ENCODE measurements at regions not wholly inside any gene's neighbourhood (a gene's known extent, or its start where the extent isn't known, plus 50 kb on each side); places are given as distances from the start of the nearest gene placed in this dataset.

DNA sequence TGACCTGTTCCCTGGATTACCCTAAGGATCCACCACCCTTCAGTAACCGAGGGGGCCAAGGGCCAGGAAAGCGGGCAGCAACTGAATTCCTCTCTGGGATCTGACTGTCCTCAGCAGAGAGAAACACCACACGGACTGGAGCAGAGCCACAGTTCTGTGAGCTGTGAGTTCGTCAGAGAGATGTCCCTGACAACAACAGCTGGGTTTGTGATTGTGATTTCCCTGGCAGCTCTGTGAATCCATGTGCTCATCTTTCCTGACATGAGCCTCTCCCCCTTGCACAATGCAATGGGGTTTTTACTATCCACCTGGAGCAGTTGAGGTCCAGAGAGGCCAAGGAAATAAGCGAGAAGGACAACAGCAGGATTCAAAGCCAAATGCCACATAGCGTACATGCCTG is 69.4 kb upstream of the AMPD3 start:
- H3K27me3 ChIP-seq (ENCODE audit: insufficient read depth, low read length), result no peaks in the 10 kb centered on the region
- Mint-ChIP-seq H3K4me3 (no peak overlapping the region), H3K27ac (no peak overlapping the region), H3K4me1 (peaks cover 8 to 15% of the 10 kb centered on the region in 2 experiments), H3K27me3 (ENCODE audit: low read depth) (peaks cover 8% of the 10 kb centered on the region), H3K36me3 (ENCODE audit: insufficient read depth in 1 of 3, low read depth in 3 of 3) (peaks cover 0 to 5% (median 5%) of the 10 kb centered on the region in 3 experiments; a peak in 6 of 7 replicates), H3K9me3 (peaks cover 2 to 8% of the 10 kb centered on the region in 2 experiments; a peak in 4 of 5 replicates)
- no peak overlapping the region for H3T11ph ChIP-seq (ENCODE audit: low read length)
- H4K5ac ChIP-seq (ENCODE audit: insufficient read length, low read depth, low read length), result no peak overlapping the region
- H3K4me2 ChIP-seq (ENCODE audit: insufficient read depth, insufficient read length, low read length), result no peak overlapping the region
- H3K56ac ChIP-seq (ENCODE audit: insufficient read length, low read depth, low read length), result no peak overlapping the region
- no peak overlapping the region for H3K18ac ChIP-seq (ENCODE audit: insufficient read length, low read depth, low read length)
- H3K23me2 ChIP-seq (ENCODE audit: insufficient read length, low read depth, low read length, poor library complexity, severe bottlenecking), result no peaks in the 10 kb centered on the region
- no peak overlapping the region for H2BK20ac ChIP-seq (ENCODE audit: low read depth, low read length, poor library complexity, severe bottlenecking)
- no peak overlapping the region for H2BK120ac ChIP-seq (ENCODE audit: low read depth, low read length, poor library complexity, severe bottlenecking)
- no peaks in the 10 kb centered on the region; the same call in 1 of the 2 replicates for H3K4me1 ChIP-seq (ENCODE audit: insufficient read depth, low read length)
- no peaks in the 10 kb centered on the region for H4K20me1 ChIP-seq (ENCODE audit: control insufficient read depth, insufficient read depth, insufficient read length)
- no peaks in the 10 kb centered on the region for H3K79me1 ChIP-seq (ENCODE audit: insufficient read depth, low read depth, low read length, poor library complexity, severe bottlenecking)
- TF ChIP-seq CTCF (conservative IDR thresholded peaks at IDR 0.05), result no peak
- WGBS (ENCODE audit: extremely low coverage, insufficient read length, low lambda C conversion rate), result no CpG with 5 or more reads among the region's 6 CpGs
- H3K27ac ChIP-seq (ENCODE audit: insufficient read length, low read depth, low read length), result no peak overlapping the region
- no peak overlapping the region for H3K9ac ChIP-seq (ENCODE audit: extremely low read depth, insufficient read length, low read length)
- no peak overlapping the region for H3K23ac ChIP-seq (ENCODE audit: insufficient read length, low read depth, low read length)
- no peak overlapping the region for H2BK12ac ChIP-seq (ENCODE audit: insufficient read length, low read depth, low read length)
- H2AK5ac ChIP-seq (ENCODE audit: insufficient read length, low read length), result no peak overlapping the region
- H2BK5ac ChIP-seq (ENCODE audit: insufficient read length, low read length), result no peak overlapping the region
- no peak overlapping the region for H2AFZ ChIP-seq (ENCODE audit: low read length)
- no peak overlapping the region for H2BK15ac ChIP-seq (ENCODE audit: low read depth, low read length)
- H3K4ac ChIP-seq (ENCODE audit: low read depth, low read length), result no peak overlapping the region
- H3K9me3 ChIP-seq (ENCODE audit: control insufficient read depth, low read depth, low read length), result no peaks in the 10 kb centered on the region
- no peak overlapping the region for H3K14ac ChIP-seq (ENCODE audit: insufficient read depth, low read length)
- no peak overlapping the region for H4K91ac ChIP-seq (ENCODE audit: insufficient read length, low read depth, low read length)
- no peak overlapping the region for H4K8ac ChIP-seq (replicated peaks; ENCODE audit: insufficient read length, low read depth, low read length)
- DNase-seq, result no peak
- no peaks in the 10 kb centered on the region for H3K79me2 ChIP-seq (ENCODE audit: insufficient read depth, low read length)

Data from H9 (cell line).